ENCODE measurements at regions not wholly inside any gene's neighbourhood (a gene's known extent, or its start where the extent isn't known, plus 50 kb on each side); places are given as distances from the start of the nearest gene placed in this dataset.

GRCh38 chr20:50309764-50310672, 119.4 kb downstream of the CEBPB start:
- TF ChIP-seq CTCF (IDR thresholded peaks at IDR 0.05; ENCODE audit: insufficient read depth, low read length, poor library complexity, severe bottlenecking), result no peak
- TF ChIP-seq EZH2phosphoT487 (conservative IDR thresholded peaks at IDR 0.05; ENCODE audit: low read length), result no peak

All from SU-DHL-6 (cell line).